ENCODE measurements at regions not wholly inside any gene's neighbourhood (a gene's known extent, or its start where the extent isn't known, plus 50 kb on each side); places are given as distances from the start of the nearest gene placed in this dataset.

DNA sequence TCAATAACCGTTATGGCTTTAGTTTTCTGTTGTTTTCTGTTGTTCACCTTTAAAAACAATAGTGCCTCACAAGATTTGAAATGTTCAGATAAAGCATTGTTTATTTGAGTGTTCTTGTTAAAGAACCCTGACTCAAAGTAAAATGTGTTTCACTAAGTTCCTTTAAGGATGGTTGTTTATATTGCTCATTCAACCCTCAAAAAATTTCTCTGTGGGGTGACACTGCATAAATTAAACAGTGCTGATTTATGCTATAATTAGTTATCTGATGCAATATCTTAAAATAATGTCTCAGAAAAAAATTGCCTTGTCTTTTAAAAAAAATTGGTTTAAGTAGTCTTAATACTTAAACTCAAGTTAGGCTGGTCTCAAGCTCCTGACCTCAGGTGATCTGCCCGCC, 775.1 kb downstream of the FLRT2 start:
- no peaks in the 10 kb centered on the region for H4K20me1 ChIP-seq (ENCODE audit: insufficient read depth, low read length)
- H2BK15ac ChIP-seq (ENCODE audit: low read depth, low read length), result no peak overlapping the region
- no peaks in the 10 kb centered on the region for H3K4me1 ChIP-seq (ENCODE audit: control insufficient read depth, insufficient read depth, low read length)
- H3K23ac ChIP-seq (ENCODE audit: low read depth, low read length), result no peak overlapping the region
- ChIA-PET POLR2A (ENCODE audit: unreplicated experiment) (no interaction called here), CTCF (no interaction called here)
- H3K4me3 ChIP-seq (ENCODE audit: insufficient read depth, low read depth, low read length), result no peak overlapping the region
- H2AK5ac ChIP-seq (ENCODE audit: low read depth, low read length), result no peak overlapping the region; the same call in 1 of the 2 replicates
- H4K5ac ChIP-seq (ENCODE audit: low read depth, low read length), result no peak overlapping the region
- no peak overlapping the region for H3K4me2 ChIP-seq (ENCODE audit: low read depth, low read length)
- no peaks in the 10 kb centered on the region for H3K36me3 ChIP-seq (ENCODE audit: control insufficient read depth, insufficient read depth, low read length)
- no peaks in the 10 kb centered on the region for H3K9me3 ChIP-seq (ENCODE audit: control insufficient read depth, insufficient read depth, low read length)
- H2AK9ac ChIP-seq (replicated peaks; ENCODE audit: low read depth, low read length, poor library complexity), result no peak overlapping the region
- H2BK5ac ChIP-seq (ENCODE audit: low read depth, low read length, poor library complexity, severe bottlenecking), result peak overlapping the region; percentile 11
- H3K18ac ChIP-seq (ENCODE audit: low read depth, low read length), result no peak overlapping the region
- no peak overlapping the region for H3K56ac ChIP-seq (ENCODE audit: extremely low read depth, insufficient read depth, low read length)
- 0 out of 2 replicates have a peak overlapping the region, but pooled peaks have one; percentile 15 for H3K4ac ChIP-seq (ENCODE audit: low read depth, low read length)
- H3K27me3 ChIP-seq (ENCODE audit: control insufficient read depth, insufficient read depth, low read length), result no peaks in the 10 kb centered on the region
- TF ChIP-seq, protein P1, sequence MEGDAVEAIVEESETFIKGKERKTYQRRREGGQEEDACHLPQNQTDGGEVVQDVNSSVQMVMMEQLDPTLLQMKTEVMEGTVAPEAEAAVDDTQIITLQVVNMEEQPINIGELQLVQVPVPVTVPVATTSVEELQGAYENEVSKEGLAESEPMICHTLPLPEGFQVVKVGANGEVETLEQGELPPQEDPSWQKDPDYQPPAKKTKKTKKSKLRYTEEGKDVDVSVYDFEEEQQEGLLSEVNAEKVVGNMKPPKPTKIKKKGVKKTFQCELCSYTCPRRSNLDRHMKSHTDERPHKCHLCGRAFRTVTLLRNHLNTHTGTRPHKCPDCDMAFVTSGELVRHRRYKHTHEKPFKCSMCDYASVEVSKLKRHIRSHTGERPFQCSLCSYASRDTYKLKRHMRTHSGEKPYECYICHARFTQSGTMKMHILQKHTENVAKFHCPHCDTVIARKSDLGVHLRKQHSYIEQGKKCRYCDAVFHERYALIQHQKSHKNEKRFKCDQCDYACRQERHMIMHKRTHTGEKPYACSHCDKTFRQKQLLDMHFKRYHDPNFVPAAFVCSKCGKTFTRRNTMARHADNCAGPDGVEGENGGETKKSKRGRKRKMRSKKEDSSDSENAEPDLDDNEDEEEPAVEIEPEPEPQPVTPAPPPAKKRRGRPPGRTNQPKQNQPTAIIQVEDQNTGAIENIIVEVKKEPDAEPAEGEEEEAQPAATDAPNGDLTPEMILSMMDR (conservative IDR thresholded peaks at IDR 0.05; ENCODE audit: low read depth, low read length), result no peak
- TF ChIP-seq, protein P2, sequence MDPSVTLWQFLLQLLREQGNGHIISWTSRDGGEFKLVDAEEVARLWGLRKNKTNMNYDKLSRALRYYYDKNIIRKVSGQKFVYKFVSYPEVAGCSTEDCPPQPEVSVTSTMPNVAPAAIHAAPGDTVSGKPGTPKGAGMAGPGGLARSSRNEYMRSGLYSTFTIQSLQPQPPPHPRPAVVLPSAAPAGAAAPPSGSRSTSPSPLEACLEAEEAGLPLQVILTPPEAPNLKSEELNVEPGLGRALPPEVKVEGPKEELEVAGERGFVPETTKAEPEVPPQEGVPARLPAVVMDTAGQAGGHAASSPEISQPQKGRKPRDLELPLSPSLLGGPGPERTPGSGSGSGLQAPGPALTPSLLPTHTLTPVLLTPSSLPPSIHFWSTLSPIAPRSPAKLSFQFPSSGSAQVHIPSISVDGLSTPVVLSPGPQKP (IDR thresholded peaks at IDR 0.05; ENCODE audit: borderline replicate concordance, low read depth, low read length), result no peak
- TF ChIP-seq RFX5 (IDR thresholded peaks at IDR 0.05; ENCODE audit: low read depth, low read length), result no peak
- no peak for TF ChIP-seq POLR2A (IDR thresholded peaks at IDR 0.05; ENCODE audit: low read depth, low read length)
- no peak for TF ChIP-seq SMC3 (IDR thresholded peaks at IDR 0.05; ENCODE audit: low read depth, low read length)
- no peak for TF ChIP-seq CHD1 (IDR thresholded peaks at IDR 0.05; ENCODE audit: low read depth, low read length)
- no peak for TF ChIP-seq RAD21 (IDR thresholded peaks at IDR 0.05; ENCODE audit: low read length)
- no peak for TF ChIP-seq MAFK (IDR thresholded peaks at IDR 0.05; ENCODE audit: low read depth, low read length)
- TF ChIP-seq, protein P3, sequence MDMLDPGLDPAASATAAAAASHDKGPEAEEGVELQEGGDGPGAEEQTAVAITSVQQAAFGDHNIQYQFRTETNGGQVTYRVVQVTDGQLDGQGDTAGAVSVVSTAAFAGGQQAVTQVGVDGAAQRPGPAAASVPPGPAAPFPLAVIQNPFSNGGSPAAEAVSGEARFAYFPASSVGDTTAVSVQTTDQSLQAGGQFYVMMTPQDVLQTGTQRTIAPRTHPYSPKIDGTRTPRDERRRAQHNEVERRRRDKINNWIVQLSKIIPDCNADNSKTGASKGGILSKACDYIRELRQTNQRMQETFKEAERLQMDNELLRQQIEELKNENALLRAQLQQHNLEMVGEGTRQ (IDR thresholded peaks at IDR 0.05; ENCODE audit: low read depth, low read length), result no peak
- no peak for TF ChIP-seq BHLHE40 (IDR thresholded peaks at IDR 0.05; ENCODE audit: low read depth, low read length)
- no peak for TF ChIP-seq FOS (IDR thresholded peaks at IDR 0.05; ENCODE audit: low read depth, low read length)
- no peak for TF ChIP-seq MAZ (IDR thresholded peaks at IDR 0.05; ENCODE audit: borderline replicate concordance, low read depth, low read length)
- TF ChIP-seq MXI1 (IDR thresholded peaks at IDR 0.05; ENCODE audit: borderline replicate concordance, low read depth, low read length), result no peak
- no peak for TF ChIP-seq CEBPB (IDR thresholded peaks at IDR 0.05; ENCODE audit: low read depth, low read length)
- no peak for TF ChIP-seq RCOR1 (IDR thresholded peaks at IDR 0.05; ENCODE audit: insufficient replicate concordance, low read length)
- TF ChIP-seq NFE2L2 (IDR thresholded peaks at IDR 0.05; ENCODE audit: low read depth, low read length), result no peak
- peak; percentile 15 for DNase-seq
- no peak overlapping the region for H3K9ac ChIP-seq (ENCODE audit: low read depth, low read length)
- peak overlapping the region; percentile 52 for H2BK120ac ChIP-seq (ENCODE audit: low read depth, low read length)
- H4K91ac ChIP-seq (ENCODE audit: insufficient read depth, low read depth, low read length), result 0 out of 2 replicates have a peak overlapping the region, but pooled peaks have one; percentile 51
- intact Hi-C loops (cut with micrococcal nuclease), result loop anchor here (10.0 kb wide), 1 partner anchor 350 kb away; no protein-coding TSS in a partner anchor
- in situ Hi-C loops (cut with MboI; ENCODE audit: low sequenced_read_pairs), result no loop called here
- no peak overlapping the region; the same call in 1 of the 2 replicates for H3K27ac ChIP-seq (ENCODE audit: insufficient read depth, low read length)
- H3K79me1 ChIP-seq (ENCODE audit: low read depth in 1 of 2, low read length in 2 of 2), result no peaks in the 10 kb centered on the region
- no peaks in the 10 kb centered on the region for H3K9me1 ChIP-seq (ENCODE audit: insufficient read depth, low read length)
- no CpG with 5 or more reads among the region's 2 CpGs for WGBS, 2 experiments (ENCODE audit: extremely low coverage in 2 of 2, insufficient read length in 1 of 2)
- ATAC-seq (ENCODE audit: low read depth), result peak; percentile 59; the same call in 1 of the 2 replicates
- H3K14ac ChIP-seq (replicated peaks; ENCODE audit: low read depth, low read length), result no peak overlapping the region
- H2BK20ac ChIP-seq (ENCODE audit: low read depth, low read length), result no peak overlapping the region
- no TSS peak for BruUV-seq (replicated peaks)
- no peak overlapping the region; a peak in 1 of 4 replicates for H4K8ac ChIP-seq (ENCODE audit: low read depth in 2 of 2, low read length in 2 of 2)
- no peak overlapping the region for H2AFZ ChIP-seq (replicated peaks; ENCODE audit: low read length, poor library complexity)
- dilution Hi-C loops (cut with HindIII; ENCODE audit: low sequenced_read_pairs, unreplicated experiment), result no loop called here

Measured in IMR-90 (cell line).